ENCODE measurements at regions not wholly inside any gene's neighbourhood (a gene's known extent, or its start where the extent isn't known, plus 50 kb on each side); places are given as distances from the start of the nearest gene placed in this dataset.
"Not testable (repeated sequence)": the region's sequence is repeated elsewhere in the genome, so short reads cannot be mapped to it uniquely, and the experiment has no call there.

DNA sequence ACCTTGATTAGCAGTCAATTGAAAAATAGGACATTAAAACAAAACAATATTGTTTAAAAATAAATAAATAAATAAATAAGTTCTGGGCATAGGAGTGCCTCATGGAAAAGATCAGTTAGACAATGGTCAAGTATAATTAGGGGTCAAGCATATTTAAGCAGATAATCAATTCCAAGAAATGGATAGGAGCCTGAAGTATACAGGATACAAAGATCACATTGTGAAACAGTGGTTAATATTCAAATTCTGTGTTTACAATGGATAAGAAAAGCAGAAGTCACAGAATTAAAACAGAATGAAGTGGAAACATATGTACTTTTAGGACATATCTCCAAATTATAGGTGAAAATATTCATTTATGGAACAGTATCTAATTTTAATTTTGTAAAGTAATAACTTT, 1028.6 kb upstream of the CITED2 start:
- no peak for DNase-seq

DNA sequence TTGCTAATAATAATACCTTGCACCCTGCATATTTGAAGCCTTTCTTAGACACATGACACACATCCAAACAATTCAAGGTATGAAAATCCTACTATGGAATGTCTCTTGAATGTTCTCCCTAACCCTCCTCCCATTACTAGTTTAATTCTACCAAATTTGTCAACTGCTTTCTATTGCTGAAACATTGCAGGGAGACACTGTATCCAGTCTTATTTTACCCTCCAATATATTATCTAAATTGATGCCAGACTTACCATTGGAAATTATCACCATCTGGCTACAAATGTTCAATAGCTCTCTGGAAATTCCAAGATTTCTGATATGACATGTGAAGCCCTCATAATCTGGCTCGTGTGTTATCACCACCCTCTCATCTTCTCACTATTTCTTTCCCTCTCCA, 1027.3 kb upstream of the CITED2 start:
- no peak for DNase-seq

DNA sequence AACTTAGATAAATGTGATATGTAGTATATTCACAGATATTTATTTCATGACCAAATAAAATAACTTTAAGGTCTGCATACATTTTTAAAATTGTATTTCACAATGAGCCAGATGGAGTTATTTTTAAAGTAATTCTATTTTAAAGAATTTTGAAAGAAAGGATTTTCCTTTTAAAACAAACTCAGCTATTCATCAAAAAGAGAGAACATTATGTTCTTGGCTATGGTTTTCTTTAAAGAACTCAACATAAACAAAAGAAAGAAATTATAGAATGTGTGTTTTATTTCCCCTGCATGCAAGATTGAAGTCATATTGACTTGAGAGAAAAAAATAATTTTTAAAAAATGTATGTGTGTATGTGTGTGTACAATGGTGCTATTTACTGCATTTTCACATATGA, 1023.6 kb upstream of the CITED2 start:
- DNase-seq: no peak

- DNase-seq: no peak
Measured at GRCh38 chr6:140397106-140397505, 1022.7 kb upstream of the CITED2 start.

GRCh38 chr6:140393665-140394540, 1019.5 kb upstream of the CITED2 start:
- DNase-seq: no peak

GRCh38 chr6:140388815-140389214, 1014.4 kb upstream of the CITED2 start:
- DNase-seq: no peak

DNA sequence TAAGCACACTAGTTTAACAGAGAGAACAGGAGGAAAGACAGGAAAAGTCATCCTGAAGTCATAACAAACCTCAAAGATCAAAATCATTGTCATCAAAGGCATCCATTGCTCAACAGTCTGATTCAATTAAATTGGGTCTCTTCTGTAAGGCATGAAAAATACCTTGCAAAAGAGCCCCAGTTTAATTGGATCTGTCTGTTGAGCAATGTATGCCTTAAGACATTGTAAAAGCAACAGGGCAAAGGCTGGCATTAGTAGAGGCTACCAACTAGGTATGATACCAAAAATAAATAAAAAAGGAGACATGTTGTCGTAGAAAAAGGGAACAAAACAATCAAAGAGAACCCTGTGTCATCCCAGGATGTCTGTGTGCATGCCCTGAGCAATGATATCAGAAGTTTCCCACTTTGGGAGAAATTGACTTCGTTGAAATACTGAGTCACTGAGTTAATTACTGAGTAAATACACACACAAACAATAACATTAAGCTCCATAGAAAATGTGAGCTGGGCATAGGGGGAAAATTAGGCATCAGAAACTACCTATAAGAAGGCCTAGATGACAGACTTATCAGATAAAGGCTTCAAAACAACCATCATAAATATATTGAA, 1013.8 kb upstream of the CITED2 start:
- no peak for DNase-seq

DNA sequence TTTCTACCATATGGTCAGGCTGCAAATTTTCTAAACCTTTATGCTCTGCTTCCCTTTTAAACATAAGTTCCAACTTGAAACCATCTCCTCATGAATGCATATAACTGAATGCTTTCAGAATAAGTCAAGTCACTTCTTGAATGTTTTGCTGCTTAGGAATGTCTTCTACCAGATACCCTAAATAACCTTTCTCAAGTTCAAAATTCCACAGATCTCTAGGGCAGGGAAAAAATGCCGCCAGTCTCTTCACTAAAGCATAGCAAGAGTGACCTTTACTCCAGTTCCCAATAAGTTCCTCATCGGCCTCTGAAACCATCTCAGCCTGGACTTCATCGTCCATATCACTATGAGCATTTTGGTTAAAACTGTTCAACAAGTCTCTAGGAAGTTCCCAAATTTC, 1011.2 kb upstream of the CITED2 start:
- DNase-seq: no peak

DNA sequence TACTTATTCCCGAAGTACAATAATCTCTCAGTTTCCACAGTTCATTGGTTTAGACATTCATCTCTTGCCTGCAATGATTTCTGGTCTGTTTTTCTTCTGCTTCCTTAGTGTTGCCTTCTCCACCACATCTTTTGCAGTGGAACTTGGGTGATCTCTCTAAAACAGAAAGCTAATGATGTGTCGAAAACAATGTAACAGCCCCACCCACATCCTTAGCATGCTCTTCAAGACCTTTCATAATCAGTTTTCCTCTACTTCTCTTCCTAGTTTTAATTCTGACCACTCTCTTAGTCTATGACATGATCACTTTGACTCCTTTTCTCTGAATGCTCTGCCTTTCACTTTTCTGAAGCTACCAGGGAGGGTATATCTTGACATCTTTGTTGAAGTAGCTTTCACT, 1007.9 kb upstream of the CITED2 start:
- no peak for DNase-seq

GRCh38 chr6:140380427-140381218, 1006.2 kb upstream of the CITED2 start:
- DNase-seq: no peak

DNA sequence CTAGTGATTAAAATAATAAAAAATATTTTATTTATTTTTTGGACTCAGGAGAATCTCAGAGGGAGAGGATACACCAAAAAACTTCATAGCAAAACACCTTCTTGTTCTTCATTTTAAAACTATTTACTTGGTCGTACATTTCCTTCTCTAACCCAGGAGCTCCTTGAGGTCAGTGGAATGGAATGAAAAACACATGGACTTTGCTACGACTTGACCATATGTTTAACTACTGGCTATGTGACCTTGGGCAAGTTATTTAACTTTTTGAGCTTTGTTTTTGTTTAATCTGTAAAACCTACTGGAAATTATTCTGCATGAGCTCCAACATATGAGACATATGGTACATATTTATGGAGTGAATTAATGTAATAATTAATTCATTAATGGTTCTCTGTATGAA, 1005.5 kb upstream of the CITED2 start:
- no peak for DNase-seq

DNA sequence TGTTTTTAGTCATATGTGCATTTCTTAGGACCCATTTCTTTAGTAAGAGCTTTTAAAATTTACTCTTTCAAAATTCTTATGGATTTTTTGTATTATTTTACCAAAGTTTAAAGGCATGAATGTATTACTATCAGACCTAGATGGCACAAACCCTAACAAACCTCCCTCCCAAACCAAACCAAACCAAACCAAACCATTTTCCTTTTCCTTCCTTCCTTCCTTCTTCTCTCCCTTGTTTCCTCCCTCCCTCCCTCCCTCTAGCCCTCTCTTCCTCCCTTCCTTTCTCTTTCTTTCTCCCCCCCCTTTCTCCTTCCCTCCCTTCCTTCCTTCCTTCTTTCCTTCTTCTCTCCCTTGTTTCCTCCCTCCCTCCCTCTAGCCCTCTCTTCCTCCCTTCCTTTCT, 1001.8 kb upstream of the CITED2 start:
- DNase-seq: no peak

- DNase-seq: not testable (repeated sequence)
Measured at GRCh38 chr6:140373728-140374127, 999.3 kb upstream of the CITED2 start.

DNA sequence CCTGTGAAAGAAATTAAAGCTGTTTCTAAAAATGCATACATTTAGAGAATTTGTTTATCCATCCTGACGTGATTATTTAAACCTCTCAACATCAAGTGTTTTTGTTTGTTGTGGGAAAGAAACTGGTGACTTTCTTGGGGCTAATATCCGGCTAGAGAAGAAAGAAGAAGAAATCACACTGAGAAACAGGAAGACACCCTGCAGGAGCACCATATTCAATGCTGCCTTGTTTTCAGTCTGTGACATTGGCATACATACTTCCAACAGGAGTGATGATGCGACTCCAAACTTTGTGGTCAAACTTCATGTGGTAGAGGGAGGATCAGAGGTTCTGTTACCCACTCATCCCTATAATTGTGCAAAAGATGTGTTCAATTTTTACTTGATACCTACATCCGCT, 997.6 kb upstream of the CITED2 start:
- DNase-seq: no peak

DNA sequence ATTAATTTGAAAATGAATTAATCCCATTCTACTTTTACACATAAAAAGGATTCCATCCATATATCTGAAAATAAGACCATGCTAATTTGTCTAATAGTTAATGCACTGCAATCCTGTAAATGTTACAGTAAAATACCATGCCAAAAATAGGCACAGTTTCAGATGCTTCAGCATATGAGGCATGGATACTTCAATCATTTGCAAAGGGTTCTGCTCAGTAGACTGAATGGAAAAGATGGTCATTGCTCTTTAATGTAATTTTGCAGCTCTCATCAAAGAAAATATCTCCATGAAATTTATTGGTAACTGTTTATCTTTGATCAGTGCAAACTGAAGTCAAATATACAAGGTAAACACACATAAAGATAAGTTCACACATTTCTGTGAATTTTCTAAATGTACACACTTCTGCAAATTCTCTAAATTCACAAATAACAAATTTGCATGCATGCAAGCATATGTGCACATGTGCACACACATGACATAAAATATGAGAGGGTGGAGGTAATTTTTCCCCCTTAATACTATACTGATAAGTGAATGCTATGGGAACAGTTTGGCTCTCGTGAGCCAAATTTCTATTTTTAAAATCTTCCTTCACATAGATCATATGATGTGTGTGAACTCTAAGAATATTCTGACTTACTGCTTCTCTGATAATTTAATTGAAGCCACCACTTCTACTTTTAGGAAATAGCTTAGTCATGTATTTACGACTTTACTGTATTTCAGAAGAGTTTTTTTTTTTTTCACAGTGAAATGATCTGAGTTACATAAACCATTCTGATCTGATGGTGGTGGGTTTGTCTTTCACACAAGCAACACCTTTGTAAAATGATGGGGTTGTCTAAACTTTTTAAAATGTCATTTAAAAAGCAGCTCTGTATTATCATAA, 996.8 kb upstream of the CITED2 start:
- no peak for DNase-seq

DNA sequence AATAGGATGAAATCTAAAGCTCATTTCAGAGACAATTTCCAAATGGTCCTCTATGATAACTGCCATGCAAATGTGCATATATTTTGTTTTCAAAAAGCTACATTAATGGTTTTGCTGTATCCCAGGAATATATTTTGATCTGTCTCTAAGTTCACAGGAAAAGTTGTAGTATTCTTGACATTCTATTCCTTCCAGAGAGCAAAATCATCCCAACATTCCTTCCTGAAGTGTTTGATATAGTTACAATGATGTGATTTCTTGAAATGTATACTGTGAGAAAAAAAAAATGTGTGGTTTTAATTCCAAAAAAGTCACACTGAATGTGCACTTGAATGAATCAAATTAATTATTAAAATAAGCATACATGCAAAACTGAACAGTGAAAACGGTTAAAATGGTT, 996.0 kb upstream of the CITED2 start:
- DNase-seq: no peak

DNA sequence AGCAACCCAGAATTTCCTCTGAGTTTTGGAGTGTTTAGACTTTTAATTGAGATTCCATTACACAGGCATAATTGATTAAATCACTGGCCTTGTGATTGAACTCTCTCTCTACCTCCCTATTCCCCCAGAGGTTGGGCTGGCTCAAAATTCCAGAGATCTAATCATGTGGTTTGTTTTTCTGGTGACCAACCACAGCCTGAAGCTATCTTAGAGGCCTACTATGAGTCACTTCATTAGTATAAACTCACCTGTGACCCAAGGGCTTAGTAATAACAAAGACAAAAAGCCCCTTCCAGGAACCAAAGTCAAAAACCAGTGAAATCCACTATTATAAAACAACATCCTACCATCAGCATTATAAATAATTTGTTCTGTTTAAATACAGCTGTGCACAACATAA, 992.5 kb upstream of the CITED2 start:
- no peak for DNase-seq

DNA sequence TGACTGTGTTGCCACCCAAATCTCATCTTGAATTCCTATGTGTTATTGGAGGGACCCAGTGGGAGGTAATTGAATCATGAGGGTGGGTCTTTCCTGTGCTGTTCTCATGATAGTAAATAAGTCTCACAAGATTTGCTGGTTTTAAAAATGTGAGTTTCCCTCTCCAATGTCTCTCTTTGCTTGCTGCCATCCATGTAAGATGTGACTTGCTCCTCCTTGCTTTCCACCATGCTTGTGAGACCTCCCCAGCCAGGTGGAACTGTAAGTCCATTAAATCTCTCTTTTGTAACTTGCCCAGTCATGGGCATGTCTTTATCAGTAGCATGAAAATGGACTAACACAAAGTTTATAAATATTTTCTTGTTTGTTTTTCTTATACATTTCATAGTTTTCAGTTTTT, 990.5 kb upstream of the CITED2 start:
- no peak for DNase-seq

GRCh38 chr6:140360651-140361050, 986.2 kb upstream of the CITED2 start:
- DNase-seq: no peak

GRCh38 chr6:140355476-140355875, 981.0 kb upstream of the CITED2 start:
- DNase-seq: no peak

DNA sequence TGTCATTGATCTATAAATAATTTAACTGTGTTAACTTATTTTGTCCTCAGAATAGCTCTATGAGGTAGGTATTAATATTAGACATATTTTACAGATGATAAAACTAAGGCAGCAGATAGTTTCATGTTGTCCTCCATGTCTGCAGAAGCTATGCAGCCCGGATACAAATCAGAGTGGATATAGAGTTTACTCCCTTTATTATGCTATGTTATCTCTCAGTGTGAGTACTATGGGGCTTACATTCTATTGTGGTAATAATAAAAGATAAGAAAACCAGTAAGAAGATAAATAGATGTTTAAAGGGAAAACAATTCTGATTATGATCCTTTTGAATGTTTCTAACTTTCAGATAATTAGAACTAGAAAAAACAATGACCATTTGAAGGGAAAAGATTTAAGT, 979.8 kb upstream of the CITED2 start:
- no peak for DNase-seq

GRCh38 chr6:140353536-140353935, 979.1 kb upstream of the CITED2 start:
- no peak for DNase-seq

- DNase-seq: no peak
Measured at GRCh38 chr6:140346428-140346827, 972.0 kb upstream of the CITED2 start.

Measured in activated CD4-positive, alpha-beta T cell treated with anti-CD3 and anti-CD28 coated beads, Interleukin-2, amount 50 U/mL, for 1 hour (primary cell).